HCT116 (cell line): ENCODE measurements at regions not wholly inside any gene's neighbourhood (a gene's known extent, or its start where the extent isn't known, plus 50 kb on each side); places are given as distances from the start of the nearest gene placed in this dataset.

Experiments
- ATAC-seq: fragments of 200-7000 bp; cut with Tn5 transposase; 2 replicates; pipeline ENCODE4 v1.9.1; 2020; ENCODE audit warnings: mild to moderate bottlenecking, moderate library complexity
- BruUV-seq: library from RNA; stranded (reverse); fragments of 400-500 nt; replicated peaks from 2 replicates; lab custom pipeline; 2021; lab: Mats Ljungman, UMichigan
- CTCF ChIA-PET: fragments of 300-600 bp; sonication (Branson Sonifier 250); formaldehyde crosslinking; loops from one replicate; lab custom pipeline; 2021; ENCODE audit warnings: antibody characterized with exemption; lab: Charles Lee
- POLR2A ChIA-PET: fragments of 300-600, 350-600 bp; sonication (Branson Sonifier 250); formaldehyde crosslinking; loops from one replicate; lab custom pipeline; 2021; ENCODE audit warnings: antibody characterized with exemption; lab: Charles Lee
- RAD21 ChIA-PET, 2 experiments: fragments of 300-600 bp; sonication (Branson Sonifier 250); formaldehyde crosslinking; loops; one replicate each; lab custom pipeline; 2023; ENCODE audit warnings: low total read pairs in 2 of 2; ENCODE audit not compliant: uncharacterized antibody in 2 of 2, unreplicated experiment in 2 of 2, low non-redundant PET in 1 of 2; lab: Charles Lee
- DNase-seq: peaks from one replicate; pipeline ENCODE4 v3.0.0-alpha.2; 2010; ENCODE audit warnings: low read depth, low spot score
- H2AFZ ChIP-seq: fragments of 200-600 bp; shearing (Covaris generic), sonication (generic); 2 replicates; pipeline ENCODE4 v1.6.1; 2017; ENCODE audit warnings: low read depth, mixed run types, mixed read lengths, antibody characterized with exemption, low read length; ENCODE audit not compliant: poor library complexity, severe bottlenecking
- H3K27ac ChIP-seq: 2 replicates; pipeline ENCODE4 v1.5.1; 2012; ENCODE audit warnings: low read depth, low read length
- H3K27me3 ChIP-seq: fragments of 200-600 bp; sonication (generic); 2 replicates; pipeline ENCODE4 v1.6.1; 2016; ENCODE audit warnings: mixed run types, low read length, mixed read lengths; ENCODE audit not compliant: insufficient read depth
- H3K36me3 ChIP-seq, 2 experiments: fragments of 200-500 bp in 1 of 2; fragments of 200-600 bp in 1 of 2; sonication (Bioruptor generic) in 1 of 2; sonication (generic) in 1 of 2; 2 replicates each; pipeline versions ENCODE4 v1.5.1 to v1.6.1; 2014 to 2016; ENCODE audit warnings: low read length in 2 of 2, inconsistent platforms in 1 of 2, mixed read lengths in 1 of 2, mixed run types in 1 of 2; ENCODE audit not compliant: insufficient read depth in 2 of 2, control insufficient read depth in 1 of 2
- H3K4me1 ChIP-seq, 2 experiments: fragments of 200-600 bp in 1 of 2; sonication (generic) in 1 of 2; 2 replicates each; pipeline versions ENCODE4 v1.5.1 to v1.6.1; 2012 to 2017; ENCODE audit warnings: low read length in 2 of 2, inconsistent platforms in 1 of 2, mild to moderate bottlenecking in 1 of 2, mixed read lengths in 1 of 2, mixed run types in 1 of 2, moderate library complexity in 1 of 2; ENCODE audit not compliant: insufficient read depth in 2 of 2, control insufficient read depth in 1 of 2
- H3K4me2 ChIP-seq: fragments of 200-600 bp; sonication (generic); 2 replicates; pipeline ENCODE4 v1.6.1; 2017; ENCODE audit warnings: mixed run types, low read length, mixed read lengths
- H3K4me3 ChIP-seq, 2 experiments: fragments of 200-600 bp in 1 of 2; sonication (generic) in 1 of 2; replicated peaks in 1 of 2; 2 replicates each; pipeline ENCODE4 v1.5.1; 2011 to 2016; ENCODE audit warnings: low read length in 2 of 2, control low read depth in 1 of 2, low read depth in 1 of 2, mild to moderate bottlenecking in 1 of 2, mixed read lengths in 1 of 2, mixed run types in 1 of 2
- H3K79me2 ChIP-seq: fragments of 200-600 bp; sonication (generic); 2 replicates; pipeline ENCODE4 v1.6.1; 2017; ENCODE audit warnings: mild to moderate bottlenecking, mixed run types, low read length, moderate library complexity, mixed read lengths; ENCODE audit not compliant: insufficient read depth
- H3K9ac ChIP-seq: fragments of 200-600 bp; sonication (generic); 2 replicates; pipeline ENCODE4 v1.6.1; 2016; ENCODE audit warnings: low read length, mixed read lengths
- H3K9me2 ChIP-seq: fragments of 200-600 bp; sonication (generic), shearing (Covaris generic); 2 replicates; pipeline ENCODE4 v1.6.1; 2017; ENCODE audit warnings: mixed run types, mild to moderate bottlenecking, moderate library complexity; ENCODE audit not compliant: insufficient read depth
- H3K9me3 ChIP-seq, 2 experiments: fragments of 200-500 bp in 1 of 2; fragments of 200-600 bp in 1 of 2; sonication (Bioruptor generic) in 1 of 2; sonication (generic) in 1 of 2; 2 replicates each; pipeline ENCODE4 v1.6.1; 2014 to 2017; ENCODE audit warnings: low read length in 2 of 2, mixed read lengths in 2 of 2, inconsistent platforms in 1 of 2, low read depth in 1 of 2, mild to moderate bottlenecking in 1 of 2, mixed run types in 1 of 2, moderate library complexity in 1 of 2; ENCODE audit not compliant: control insufficient read depth in 1 of 2, insufficient read depth in 1 of 2
- H4K20me1 ChIP-seq: fragments of 200-600 bp; sonication (generic), shearing (Covaris generic); 2 replicates; pipeline ENCODE4 v1.6.1; 2017; ENCODE audit warnings: mixed run types, mild to moderate bottlenecking, moderate library complexity; ENCODE audit not compliant: insufficient read depth
- CEBPB ChIP-seq: IDR thresholded peaks from 2 replicates; pipeline ENCODE4 v1.6.1; 2012; ENCODE audit warnings: low read depth
- ELF1 ChIP-seq: IDR thresholded peaks from 2 replicates; pipeline ENCODE4 v1.6.1; 2012; ENCODE audit warnings: low read depth, borderline replicate concordance
- MAX ChIP-seq: IDR thresholded peaks from 2 replicates; pipeline ENCODE4 v1.6.1; 2012
- POLR2A ChIP-seq: IDR thresholded peaks from 2 replicates; pipeline ENCODE4 v1.7.0; 2011; ENCODE audit warnings: borderline replicate concordance; ENCODE audit not compliant: insufficient read depth, insufficient read length; ENCODE audit errors: extremely low read depth
- POLR2AphosphoS5 ChIP-seq: IDR thresholded peaks from 2 replicates; pipeline ENCODE4 v1.6.1; 2011; ENCODE audit warnings: mild to moderate bottlenecking, low read depth, low read length, moderate library complexity
- SIN3A ChIP-seq: IDR thresholded peaks from 2 replicates; pipeline ENCODE4 v1.6.1; 2012; ENCODE audit warnings: low read depth
- SRF ChIP-seq: IDR thresholded peaks from 2 replicates; pipeline ENCODE4 v1.6.1; 2012; ENCODE audit warnings: low read depth
- ZNF274 ChIP-seq: fragments of 200-500 bp; sonication (Bioruptor generic); IDR thresholded peaks from 2 replicates; pipeline ENCODE4 v1.6.1; 2014; ENCODE audit warnings: mild to moderate bottlenecking, low read depth, low read length, inconsistent platforms
- intact Hi-C: fragments of 100-400 bp; cut with micrococcal nuclease; formaldehyde crosslinking; loops from 2 replicates; pipeline ENCODE4 v1.10.0; 2022
- TF ChIP-seq, protein P1 (sequence below): IDR thresholded peaks from 2 replicates; pipeline ENCODE4 v1.6.1; 2011; ENCODE audit warnings: mild to moderate bottlenecking, low read length, moderate library complexity; ENCODE audit not compliant: insufficient replicate concordance; ENCODE audit errors: extremely low read depth

- TF ChIP-seq ZNF274 = no peak
- TF ChIP-seq SRF = no peak
- TF ChIP-seq POLR2A = no peak
Observed at GRCh38 chr13:87324558-87324957, 346.6 kb upstream of the SLITRK5 start (continued).

- ChIA-PET CTCF (no interaction called here), RAD21 (no interaction called here), POLR2A (no interaction called here)
- Histone ChIP-seq H3K9me2 (no peaks in the 10 kb centered on the region), H3K9me3 (no peaks in the 10 kb centered on the region; a peak in 1 of 4 replicates), H2AFZ (no peak overlapping the region), H3K9ac (no peak overlapping the region), H4K20me1 (no peaks in the 10 kb centered on the region), H3K4me2 (no peak overlapping the region), H3K27ac (no peak overlapping the region), H3K4me1 (no peaks in the 10 kb centered on the region), H3K4me3 (no peak overlapping the region), H3K36me3 (no peaks in the 10 kb centered on the region), H3K79me2 (no peaks in the 10 kb centered on the region), H3K27me3 (no peaks in the 10 kb centered on the region)
- ATAC-seq (no peak), DNase-seq (no peak)
- TF ChIP-seq ELF1 (no peak), POLR2AphosphoS5 (no peak), MAX (no peak), SIN3A (no peak), CEBPB (no peak), POLR2A (no peak)
- TF ChIP-seq, protein P1, sequence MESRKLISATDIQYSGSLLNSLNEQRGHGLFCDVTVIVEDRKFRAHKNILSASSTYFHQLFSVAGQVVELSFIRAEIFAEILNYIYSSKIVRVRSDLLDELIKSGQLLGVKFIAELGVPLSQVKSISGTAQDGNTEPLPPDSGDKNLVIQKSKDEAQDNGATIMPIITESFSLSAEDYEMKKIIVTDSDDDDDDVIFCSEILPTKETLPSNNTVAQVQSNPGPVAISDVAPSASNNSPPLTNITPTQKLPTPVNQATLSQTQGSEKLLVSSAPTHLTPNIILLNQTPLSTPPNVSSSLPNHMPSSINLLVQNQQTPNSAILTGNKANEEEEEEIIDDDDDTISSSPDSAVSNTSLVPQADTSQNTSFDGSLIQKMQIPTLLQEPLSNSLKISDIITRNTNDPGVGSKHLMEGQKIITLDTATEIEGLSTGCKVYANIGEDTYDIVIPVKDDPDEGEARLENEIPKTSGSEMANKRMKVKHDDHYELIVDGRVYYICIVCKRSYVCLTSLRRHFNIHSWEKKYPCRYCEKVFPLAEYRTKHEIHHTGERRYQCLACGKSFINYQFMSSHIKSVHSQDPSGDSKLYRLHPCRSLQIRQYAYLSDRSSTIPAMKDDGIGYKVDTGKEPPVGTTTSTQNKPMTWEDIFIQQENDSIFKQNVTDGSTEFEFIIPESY = no peak
- intact Hi-C loops = no loop called here
- BruUV-seq = no TSS peak
Observed at GRCh38 chr13:87331178-87331577, 340.0 kb upstream of the SLITRK5 start.
